ENCODE measurements at regions not wholly inside any gene's neighbourhood (a gene's known extent, or its start where the extent isn't known, plus 50 kb on each side); places are given as distances from the start of the nearest gene placed in this dataset.

- Histone ChIP-seq H3K9me3 (no peaks in the 10 kb centered on the region), H3K4me1 (no peaks in the 10 kb centered on the region), H3K4me3 (no peak overlapping the region), H3K27ac (no peak overlapping the region), H3K27me3 (no peaks in the 10 kb centered on the region), H3K36me3 (replicated peaks in 1 of 2; ENCODE audit: insufficient read depth in 1 of 2, low read depth in 2 of 2) (no peaks in the 10 kb centered on the region)
- ATAC-seq, result no peak
- no peak for DNase-seq
- no peak for TF ChIP-seq POLR2A (IDR thresholded peaks at IDR 0.05)
- WGBS, 2 donors, result 88 to 92% methylated on average over 8 of the region's 8 CpGs
- intact Hi-C loops (cut with DNase I), result no loop called here
Measured at GRCh38 chr15:62248277-62248984, 83.3 kb upstream of the C2CD4B start.

- TF ChIP-seq, protein P1, sequence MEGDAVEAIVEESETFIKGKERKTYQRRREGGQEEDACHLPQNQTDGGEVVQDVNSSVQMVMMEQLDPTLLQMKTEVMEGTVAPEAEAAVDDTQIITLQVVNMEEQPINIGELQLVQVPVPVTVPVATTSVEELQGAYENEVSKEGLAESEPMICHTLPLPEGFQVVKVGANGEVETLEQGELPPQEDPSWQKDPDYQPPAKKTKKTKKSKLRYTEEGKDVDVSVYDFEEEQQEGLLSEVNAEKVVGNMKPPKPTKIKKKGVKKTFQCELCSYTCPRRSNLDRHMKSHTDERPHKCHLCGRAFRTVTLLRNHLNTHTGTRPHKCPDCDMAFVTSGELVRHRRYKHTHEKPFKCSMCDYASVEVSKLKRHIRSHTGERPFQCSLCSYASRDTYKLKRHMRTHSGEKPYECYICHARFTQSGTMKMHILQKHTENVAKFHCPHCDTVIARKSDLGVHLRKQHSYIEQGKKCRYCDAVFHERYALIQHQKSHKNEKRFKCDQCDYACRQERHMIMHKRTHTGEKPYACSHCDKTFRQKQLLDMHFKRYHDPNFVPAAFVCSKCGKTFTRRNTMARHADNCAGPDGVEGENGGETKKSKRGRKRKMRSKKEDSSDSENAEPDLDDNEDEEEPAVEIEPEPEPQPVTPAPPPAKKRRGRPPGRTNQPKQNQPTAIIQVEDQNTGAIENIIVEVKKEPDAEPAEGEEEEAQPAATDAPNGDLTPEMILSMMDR (IDR thresholded peaks at IDR 0.05), result no peak
- no peak for TF ChIP-seq POLR2A (IDR thresholded peaks at IDR 0.05)
- intact Hi-C loops (cut with DNase I), result no loop called here
- no peaks in the 10 kb centered on the region for H3K9me3 ChIP-seq
- no peak overlapping the region for H3K4me3 ChIP-seq
- no peak for ATAC-seq
- H3K27me3 ChIP-seq, result no peaks in the 10 kb centered on the region
- no peaks in the 10 kb centered on the region for H3K36me3 ChIP-seq (replicated peaks in 1 of 2; ENCODE audit: insufficient read depth in 1 of 2, low read depth in 2 of 2)
- no peak for DNase-seq
- H3K27ac ChIP-seq, result no peak overlapping the region
- no peaks in the 10 kb centered on the region for H3K4me1 ChIP-seq
- WGBS, 2 donors, result 92% methylated on average over 4 of the region's 4 CpGs
Measured at GRCh38 chr15:62249501-62249900, 84.4 kb upstream of the C2CD4B start.

DNA sequence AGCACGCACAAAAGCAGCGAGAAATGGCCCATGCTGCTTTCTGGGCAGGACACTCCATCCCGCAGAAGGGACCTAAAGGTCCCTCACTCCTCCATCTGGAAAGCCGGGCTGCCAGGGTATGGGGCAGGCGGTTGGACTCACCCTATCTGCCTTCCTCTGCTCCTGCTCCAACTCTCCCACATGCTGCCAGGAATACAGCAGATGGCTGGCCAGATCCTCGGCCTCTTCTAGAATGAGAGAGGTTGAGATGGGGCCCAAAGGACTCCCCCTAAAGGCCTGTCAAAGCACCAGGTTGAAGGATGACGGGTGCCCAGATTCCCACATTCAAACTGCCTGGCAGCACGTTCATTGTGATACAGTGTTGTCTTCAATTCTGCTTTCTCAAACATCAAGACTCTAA is 85.1 kb upstream of the C2CD4B start:
- no peaks in the 10 kb centered on the region for H3K9me3 ChIP-seq
- no peaks in the 10 kb centered on the region for H3K27me3 ChIP-seq
- TF ChIP-seq, protein P1 (IDR thresholded peaks at IDR 0.05), result no peak
- TF ChIP-seq POLR2A (IDR thresholded peaks at IDR 0.05), result no peak
- H3K4me3 ChIP-seq, result no peak overlapping the region
- no peak overlapping the region for H3K27ac ChIP-seq
- intact Hi-C loops (cut with DNase I), result no loop called here
- no peak for ATAC-seq
- H3K36me3 ChIP-seq (replicated peaks in 1 of 2; ENCODE audit: insufficient read depth in 1 of 2, low read depth in 2 of 2), result no peaks in the 10 kb centered on the region
- no peak for DNase-seq
- 94 to 96% methylated on average over 4 to 8 of the region's 8 CpGs for WGBS, 2 donors
- no peaks in the 10 kb centered on the region for H3K4me1 ChIP-seq

GRCh38 chr15:62250978-62251377 is 85.9 kb upstream of the C2CD4B start:
- Histone ChIP-seq H3K9me3 (no peaks in the 10 kb centered on the region), H3K27ac (no peak overlapping the region), H3K36me3 (replicated peaks in 1 of 2; ENCODE audit: insufficient read depth in 1 of 2, low read depth in 2 of 2) (no peaks in the 10 kb centered on the region), H3K27me3 (no peaks in the 10 kb centered on the region), H3K4me3 (no peak overlapping the region), H3K4me1 (no peaks in the 10 kb centered on the region)
- no peak for DNase-seq
- ATAC-seq, result no peak
- TF ChIP-seq POLR2A (IDR thresholded peaks at IDR 0.05), result no peak
- TF ChIP-seq, protein P1 (IDR thresholded peaks at IDR 0.05), result no peak
- intact Hi-C loops (cut with DNase I), result no loop called here
- WGBS, 2 donors, result 58 to 71% methylated on average over 6 of the region's 6 CpGs

GRCh38 chr15:62253294-62253693 is 88.2 kb upstream of the C2CD4B start:
- TF ChIP-seq, protein P1 (IDR thresholded peaks at IDR 0.05), result no peak
- no peak for TF ChIP-seq POLR2A (IDR thresholded peaks at IDR 0.05)
- intact Hi-C loops (cut with DNase I), result no loop called here
- H3K27ac ChIP-seq, result no peak overlapping the region
- WGBS, 2 donors, result 61 to 83% methylated on average over 4 to 5 of the region's 5 CpGs
- H3K9me3 ChIP-seq, result no peaks in the 10 kb centered on the region
- DNase-seq, result no peak
- H3K27me3 ChIP-seq, result no peaks in the 10 kb centered on the region
- no peaks in the 10 kb centered on the region for H3K4me1 ChIP-seq
- no peak overlapping the region for H3K4me3 ChIP-seq
- no peaks in the 10 kb centered on the region for H3K36me3 ChIP-seq (replicated peaks in 1 of 2; ENCODE audit: insufficient read depth in 1 of 2, low read depth in 2 of 2)
- ATAC-seq, result no peak

All from body of pancreas (tissue), 4 donors.